Fibroblast of skin of right quadriceps (primary cell): ENCODE measurements at regions not wholly inside any gene's neighbourhood (a gene's known extent, or its start where the extent isn't known, plus 50 kb on each side); places are given as distances from the start of the nearest gene placed in this dataset.

Source experiments
- DNase-seq: peaks from one replicate; pipeline ENCODE4 v3.0.0-alpha.2; 2013

- no peak for DNase-seq
These were observed 212.9 kb downstream of the ACTL7B start for GRCh38 chr9:108642871-108643270.

GRCh38 chr9:108640230-108640629 is 215.6 kb downstream of the ACTL7B start:
- DNase-seq: peak; percentile 82

- no peak for DNase-seq
These were observed 216.1 kb downstream of the ACTL7B start for GRCh38 chr9:108639696-108640095.

- DNase-seq: no peak
These were observed 216.7 kb downstream of the ACTL7B start for GRCh38 chr9:108639091-108639490.

- DNase-seq: no peak
These were observed 218.4 kb downstream of the ACTL7B start for GRCh38 chr9:108637340-108637739.

GRCh38 chr9:108636013-108636412 is 219.8 kb downstream of the ACTL7B start:
- no peak for DNase-seq

GRCh38 chr9:108634672-108635462 is 220.9 kb downstream of the ACTL7B start:
- DNase-seq: peak; percentile 95

- peak; percentile 77 for DNase-seq
These were observed 221.6 kb downstream of the ACTL7B start for GRCh38 chr9:108634204-108634603.

- DNase-seq: no peak
These were observed 224.1 kb downstream of the ACTL7B start for GRCh38 chr9:108631496-108632285.

- no peak for DNase-seq
These were observed 227.5 kb downstream of the ACTL7B start for GRCh38 chr9:108628316-108628715.

GRCh38 chr9:108626743-108627142 is 229.0 kb downstream of the ACTL7B start:
- no peak for DNase-seq

GRCh38 chr9:108621991-108622855 is 233.6 kb downstream of the ACTL7B start:
- DNase-seq: peak; percentile 83

- DNase-seq: peak; percentile 46
These were observed 235.0 kb downstream of the ACTL7B start for GRCh38 chr9:108620767-108621166.

- DNase-seq: peak; percentile 50
These were observed 236.8 kb downstream of the ACTL7B start for GRCh38 chr9:108618906-108619550.

- no peak for DNase-seq
These were observed 238.1 kb downstream of the ACTL7B start for GRCh38 chr9:108617676-108618075.

GRCh38 chr9:108615152-108615551 is 240.6 kb downstream of the ACTL7B start:
- no peak for DNase-seq

GRCh38 chr9:108612513-108612912 is 243.3 kb downstream of the ACTL7B start:
- no peak for DNase-seq

- no peak for DNase-seq
These were observed 245.9 kb downstream of the ACTL7B start for GRCh38 chr9:108609897-108610253.

GRCh38 chr9:108609227-108609896 is 246.4 kb downstream of the ACTL7B start:
- DNase-seq: peak; percentile 94

- DNase-seq: no peak
These were observed 248.2 kb downstream of the ACTL7B start for GRCh38 chr9:108607607-108608006.

GRCh38 chr9:108606401-108606800 is 249.4 kb downstream of the ACTL7B start:
- no peak for DNase-seq

GRCh38 chr9:108603141-108603540 is 252.6 kb downstream of the ACTL7B start:
- no peak for DNase-seq
